ENCODE measurements at regions not wholly inside any gene's neighbourhood (a gene's known extent, or its start where the extent isn't known, plus 50 kb on each side); places are given as distances from the start of the nearest gene placed in this dataset.

GRCh38 chr2:160792837-160793236 lies 299.2 kb upstream of the RBMS1 start:
- Histone ChIP-seq H3K4me1 (no peaks in the 10 kb centered on the region), H3K27ac (replicated peaks) (no peak overlapping the region), H3K27me3 (ENCODE audit: low read depth) (no peaks in the 10 kb centered on the region), H3K9me3 (replicated peaks) (peaks cover 10% of the 10 kb centered on the region), H3K4me3 (no peak overlapping the region), H3K36me3 (no peaks in the 10 kb centered on the region)
- intact Hi-C loops (cut with micrococcal nuclease): no loop called here
- no peak for TF ChIP-seq CTCF (IDR thresholded peaks at IDR 0.05; ENCODE audit: borderline replicate concordance)
- DNase-seq: no peak

- intact Hi-C loops (cut with micrococcal nuclease): no loop called here
Observed at GRCh38 chr2:160794926-160795325, 301.3 kb upstream of the RBMS1 start.

DNA sequence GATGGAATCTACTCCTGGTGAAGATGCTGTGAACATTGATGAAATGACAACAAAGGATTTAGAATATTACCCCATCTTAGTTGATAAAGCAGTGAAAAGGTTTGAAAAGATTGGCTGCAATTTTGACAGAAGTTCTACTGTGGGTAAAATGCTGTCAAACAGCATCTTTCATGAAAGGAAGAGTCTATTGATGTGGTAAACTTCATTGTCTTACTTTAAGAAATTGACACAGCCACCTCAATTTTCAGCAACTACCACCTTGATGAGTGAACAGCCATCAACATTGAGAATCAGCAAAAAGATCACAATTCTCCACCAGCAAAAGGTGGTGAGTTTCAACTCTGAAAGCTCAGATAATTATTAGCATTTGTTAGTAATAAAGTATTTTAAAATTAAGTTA lies 310.3 kb upstream of the RBMS1 start:
- no peak for TF ChIP-seq CTCF (IDR thresholded peaks at IDR 0.05; ENCODE audit: borderline replicate concordance)
- intact Hi-C loops (cut with micrococcal nuclease): no loop called here
- DNase-seq: no peak
- no peak overlapping the region for H3K27ac ChIP-seq (replicated peaks)
- peaks cover 5% of the 10 kb centered on the region for H3K9me3 ChIP-seq (replicated peaks)
- no peaks in the 10 kb centered on the region for H3K4me1 ChIP-seq
- no peaks in the 10 kb centered on the region for H3K27me3 ChIP-seq (ENCODE audit: low read depth)
- H3K4me3 ChIP-seq: no peak overlapping the region
- no peaks in the 10 kb centered on the region for H3K36me3 ChIP-seq

More at GRCh38 chr2:160794926-160795325, 301.3 kb upstream of the RBMS1 start:
- no peak for TF ChIP-seq CTCF (IDR thresholded peaks at IDR 0.05; ENCODE audit: borderline replicate concordance)
- Histone ChIP-seq H3K4me1 (no peaks in the 10 kb centered on the region), H3K27ac (replicated peaks) (no peak overlapping the region), H3K27me3 (ENCODE audit: low read depth) (no peaks in the 10 kb centered on the region), H3K4me3 (no peak overlapping the region), H3K36me3 (no peaks in the 10 kb centered on the region), H3K9me3 (replicated peaks) (peaks cover 10% of the 10 kb centered on the region)
- DNase-seq: no peak

GRCh38 chr2:160810406-160810805 lies 316.8 kb upstream of the RBMS1 start:
- TF ChIP-seq CTCF (IDR thresholded peaks at IDR 0.05; ENCODE audit: borderline replicate concordance): no peak

GRCh38 chr2:160812830-160813505 lies 319.4 kb upstream of the RBMS1 start:
- Histone ChIP-seq H3K27ac (replicated peaks) (peak overlapping the region; percentile 14), H3K9me3 (replicated peaks) (no peaks in the 10 kb centered on the region), H3K27me3 (ENCODE audit: low read depth) (no peaks in the 10 kb centered on the region), H3K36me3 (no peaks in the 10 kb centered on the region), H3K4me3 (no peak overlapping the region), H3K4me1 (no peaks in the 10 kb centered on the region)
- DNase-seq: no peak
- no peak for TF ChIP-seq CTCF (IDR thresholded peaks at IDR 0.05; ENCODE audit: borderline replicate concordance)
- intact Hi-C loops (cut with micrococcal nuclease): no loop called here

More at GRCh38 chr2:160810406-160810805, 316.8 kb upstream of the RBMS1 start:
- no peaks in the 10 kb centered on the region for H3K4me1 ChIP-seq
- no peaks in the 10 kb centered on the region for H3K36me3 ChIP-seq
- no peak overlapping the region for H3K27ac ChIP-seq (replicated peaks)
- intact Hi-C loops (cut with micrococcal nuclease): no loop called here
- no peaks in the 10 kb centered on the region for H3K27me3 ChIP-seq (ENCODE audit: low read depth)
- no peaks in the 10 kb centered on the region for H3K9me3 ChIP-seq (replicated peaks)
- no peak for DNase-seq
- no peak overlapping the region for H3K4me3 ChIP-seq
